Stomach (tissue), 8 donors: ENCODE measurements at regions not wholly inside any gene's neighbourhood (a gene's known extent, or its start where the extent isn't known, plus 50 kb on each side); places are given as distances from the start of the nearest gene placed in this dataset.
A peak's percentile ranks its signal among the peaks of the same experiment; 100 is the strongest.

ENCODE experiments used
- DNase-seq, 2 donors: peaks; one replicate each; pipeline versions ENCODE4 v3.0.0 to v3.0.0-alpha.2; 2013 to 2019
- H3K27ac ChIP-seq, 5 donors: fragments of 200-600 bp in 4 of 5; sonication (generic) in 4 of 5; one replicate each; pipeline ENCODE4 v1.5.1; 2013 to 2019; ENCODE audit warnings: mild to moderate bottlenecking in 1 of 5, moderate library complexity in 1 of 5
- H3K27me3 ChIP-seq, 3 donors: fragments of 200-600 bp; sonication (generic); one replicate each; pipeline ENCODE4 v1.5.1; 2017 to 2019; ENCODE audit warnings: mixed run types in 1 of 3
- H3K36me3 ChIP-seq, 4 donors: fragments of 200-600 bp; sonication (generic); 1 replicate in 3 of 4; 2 replicates in 1 of 4; pipeline ENCODE4 v1.5.1; 2016 to 2019
- H3K4me1 ChIP-seq, 4 donors: fragments of 200-600 bp; sonication (generic); one replicate each; pipeline ENCODE4 v1.5.1; 2016 to 2019
- H3K4me3 ChIP-seq, 4 donors: fragments of 200-600 bp; sonication (generic) in 3 of 4; one replicate each; pipeline ENCODE4 v1.5.1; 2016 to 2019; ENCODE audit warnings: mild to moderate bottlenecking in 1 of 4
- H3K9me3 ChIP-seq, 4 donors: fragments of 200-600 bp; sonication (generic); one replicate each; pipeline ENCODE4 v1.5.1; 2016 to 2019
- CTCF ChIP-seq, 7 experiments: fragments of 450-650 bp in 4 of 7; fragments of 200-600 bp in 3 of 7; sonication (generic) in 3 of 7; IDR thresholded peaks; one replicate each; pipeline ENCODE4 v1.5.1; 2016 to 2019; ENCODE audit warnings: antibody characterized with exemption in 7 of 7, control low read depth in 2 of 7, mild to moderate bottlenecking in 1 of 7
- EP300 ChIP-seq: sonication (generic); formaldehyde crosslinking; IDR thresholded peaks from one replicate; pipeline ENCODE4 v1.6.1; 2017; ENCODE audit warnings: antibody characterized with exemption
- POLR2A ChIP-seq, 4 donors: fragments of 450-650 bp; IDR thresholded peaks; one replicate each; pipeline ENCODE4 v1.6.1; 2016; ENCODE audit warnings: antibody characterized with exemption in 4 of 4, control low read depth in 2 of 4, mild to moderate bottlenecking in 1 of 4, moderate library complexity in 1 of 4
- POLR2AphosphoS5 ChIP-seq, 3 donors: sonication (generic); formaldehyde crosslinking; IDR thresholded peaks; one replicate each; pipeline ENCODE4 v1.6.1; 2016; ENCODE audit warnings: antibody characterized with exemption in 3 of 3
- WGBS, 5 donors: extraction: QIAGEN DNeasy Blood & Tissue Kit in 3 of 5; methylation state at CpG; one replicate each; pipeline versions ENCODE4 v1.1.5 to v1.1.7; 2013 to 2018; 5-methylcytosine and 5-hydroxymethylcytosine counted together
- intact Hi-C: fragments of 100-400 bp; cut with DNase I; formaldehyde crosslinking; loops from one replicate; pipeline ENCODE4 v1.15.1; 2023; ENCODE audit warnings: low total_unique reads
- donor health status: healthy with polysubstance abuse.
- donor health status: Bipolar disorder and iron deficiency.
- donor health status: healthy.

- 9 to 47% (median 35%) methylated on average over 20 to 21 of the region's 21 CpGs for WGBS, 5 donors
These were observed 76.6 kb downstream of the CEBPB start for GRCh38 chr20:50267041-50267865.

GRCh38 chr20:50267866-50268219 is 77.2 kb downstream of the CEBPB start:
- H3K27ac ChIP-seq: peak overlapping the region; percentile 65 to 77 (median 73)
- WGBS, 5 donors: 40 to 77% (median 54%) methylated on average over 5 of the region's 5 CpGs
- peaks cover 16 to 32% (median 24%) of the 10 kb centered on the region in 4 donors for H3K4me1 ChIP-seq
- H3K4me3 ChIP-seq: no peak overlapping the region
- TF ChIP-seq CTCF (IDR thresholded peaks at IDR 0.05) (no peak), POLR2A (IDR thresholded peaks at IDR 0.05) (no peak), POLR2AphosphoS5 (IDR thresholded peaks at IDR 0.05) (no peak), EP300 (no peak)
- no peaks in the 10 kb centered on the region for H3K27me3 ChIP-seq
- no peaks in the 10 kb centered on the region for H3K36me3 ChIP-seq
- H3K9me3 ChIP-seq: no peaks in the 10 kb centered on the region
- DNase-seq: no peak
- intact Hi-C loops: no loop called here

More at GRCh38 chr20:50267041-50267865, 76.6 kb downstream of the CEBPB start:
- TF ChIP-seq CTCF (IDR thresholded peaks at IDR 0.05) (peak in 1 of 7 experiments; percentile 23), EP300 (no peak), POLR2AphosphoS5 (IDR thresholded peaks at IDR 0.05) (peak in 1 of 3 donors; percentile 16)
- intact Hi-C loops: no loop called here
- H3K27ac ChIP-seq: peak overlapping the region; percentile 65 to 77 (median 73)
- peak; percentile 91 to 93 for DNase-seq
- no peaks in the 10 kb centered on the region for H3K27me3 ChIP-seq
- H3K9me3 ChIP-seq: no peaks in the 10 kb centered on the region
- peaks cover 16 to 30% (median 23%) of the 10 kb centered on the region in 4 donors for H3K4me1 ChIP-seq
- no peak overlapping the region for H3K4me3 ChIP-seq
- no peaks in the 10 kb centered on the region for H3K36me3 ChIP-seq

- 85 to 89% (median 87%) methylated on average over 20 of the region's 20 CpGs for WGBS, 5 donors
- Histone ChIP-seq H3K4me3 (no peak overlapping the region), H3K4me1 (peaks cover 16 to 46% (median 29%) of the 10 kb centered on the region in 4 donors), H3K9me3 (no peaks in the 10 kb centered on the region), H3K27me3 (no peaks in the 10 kb centered on the region), H3K36me3 (no peaks in the 10 kb centered on the region), H3K27ac (no peak overlapping the region)
- no peak for TF ChIP-seq POLR2AphosphoS5 (IDR thresholded peaks at IDR 0.05)
- no peak for TF ChIP-seq EP300
- TF ChIP-seq CTCF (IDR thresholded peaks at IDR 0.05): no peak
- no peak for TF ChIP-seq POLR2A (IDR thresholded peaks at IDR 0.05)
- intact Hi-C loops: no loop called here
- DNase-seq: no peak
These were observed 78.7 kb downstream of the CEBPB start for GRCh38 chr20:50269091-50270033.

GRCh38 chr20:50270034-50270395 is 79.4 kb downstream of the CEBPB start:
- Histone ChIP-seq H3K9me3 (no peaks in the 10 kb centered on the region), H3K4me1 (peaks cover 16 to 46% (median 29%) of the 10 kb centered on the region in 4 donors), H3K4me3 (no peak overlapping the region), H3K27me3 (no peaks in the 10 kb centered on the region), H3K36me3 (no peaks in the 10 kb centered on the region), H3K27ac (no peak overlapping the region)
- intact Hi-C loops: no loop called here
- no peak for DNase-seq
- 87 to 93% (median 89%) methylated on average over 3 to 8 of the region's 8 CpGs for WGBS, 5 donors
- TF ChIP-seq POLR2AphosphoS5 (IDR thresholded peaks at IDR 0.05) (no peak), CTCF (IDR thresholded peaks at IDR 0.05) (no peak), EP300 (no peak), POLR2A (IDR thresholded peaks at IDR 0.05) (no peak)
